B cell (primary cell): ENCODE measurements at regions not wholly inside any gene's neighbourhood (a gene's known extent, or its start where the extent isn't known, plus 50 kb on each side); places are given as distances from the start of the nearest gene placed in this dataset.
"Not testable (repeated sequence)": the region's sequence is repeated elsewhere in the genome, so short reads cannot be mapped to it uniquely, and the experiment has no call there.

Experiments used
- ATAC-seq: fragments of 200-7000 bp; cut with Tn5 transposase; one replicate; pipeline ENCODE4 v1.10.0; 2021; ENCODE audit warnings: low read depth, mild to moderate bottlenecking, moderate number of reproducible peaks, moderate library complexity
- CTCF ChIA-PET: fragments of 350-600 bp; sonication (Branson Sonifier 250); formaldehyde crosslinking; loops from one replicate; lab custom pipeline; 2021; ENCODE audit warnings: antibody characterized with exemption, inconsistent platforms; lab: Charles Lee
- POLR2A ChIA-PET: fragments of 350-600 bp; sonication (Branson Sonifier 250); formaldehyde crosslinking; loops from one replicate; lab custom pipeline; 2021; ENCODE audit warnings: antibody characterized with exemption; lab: Charles Lee
- DNase-seq: peaks from one replicate; pipeline ENCODE4 v3.0.0; 2013
- H2AFZ ChIP-seq: 2 replicates; pipeline ENCODE4 v1.6.1; 2012; ENCODE audit warnings: mild to moderate bottlenecking, low read depth, low read length; ENCODE audit not compliant: insufficient read depth, poor library complexity, severe bottlenecking
- H3K27ac ChIP-seq, 2 donors: 1 replicate in 1 of 2; 2 replicates in 1 of 2; pipeline ENCODE4 v1.5.1; 2012 to 2013; ENCODE audit warnings: low read length in 2 of 2, mild to moderate bottlenecking in 2 of 2, moderate library complexity in 1 of 2
- H3K27me3 ChIP-seq, 4 experiments: fragments of 200-600 bp in 1 of 4; sonication (generic) in 1 of 4; replicated peaks in 1 of 4; 1 replicate in 2 of 4; 2 replicates in 2 of 4; pipeline versions ENCODE4 v1.6.1 to v1.7.0; 2013 to 2016; ENCODE audit warnings: low read length in 3 of 4, mild to moderate bottlenecking in 2 of 4, mixed read lengths in 1 of 4, moderate library complexity in 1 of 4; ENCODE audit not compliant: insufficient read depth in 4 of 4, control insufficient read depth in 3 of 4; ENCODE audit errors: control extremely low read depth in 1 of 4
- H3K36me3 ChIP-seq, 2 experiments: replicated peaks in 1 of 2; 1 replicate in 1 of 2; 2 replicates in 1 of 2; pipeline versions ENCODE4 v1.6.1 to v1.7.1; 2013; ENCODE audit warnings: low read length in 1 of 2; ENCODE audit not compliant: insufficient read depth in 2 of 2, control insufficient read depth in 1 of 2; ENCODE audit errors: control extremely low read depth in 1 of 2, extremely low read depth in 1 of 2
- H3K4me1 ChIP-seq, 2 donors: fragments of 200-600 bp in 1 of 2; sonication (generic) in 1 of 2; 1 replicate in 1 of 2; 2 replicates in 1 of 2; pipeline versions ENCODE4 v1.5.1 to v1.6.1; 2013 to 2017; ENCODE audit warnings: low read length in 2 of 2; ENCODE audit not compliant: control insufficient read depth in 2 of 2, insufficient read depth in 2 of 2
- H3K4me2 ChIP-seq: replicated peaks from 2 replicates; pipeline ENCODE3; 2012; ENCODE audit warnings: mild to moderate bottlenecking, low read depth, low read length; ENCODE audit not compliant: poor library complexity, severe bottlenecking
- H3K4me3 ChIP-seq, 5 experiments: fragments of 200-600 bp in 1 of 5; sonication (generic) in 1 of 5; 1 replicate in 3 of 5; 2 replicates in 2 of 5; pipeline versions ENCODE4 v1.5.1 to v1.7.0; 2011 to 2016; ENCODE audit warnings: low read length in 4 of 5, mild to moderate bottlenecking in 4 of 5, low read depth in 2 of 5, control low read depth in 1 of 5, moderate library complexity in 1 of 5; ENCODE audit not compliant: insufficient read depth in 1 of 5; ENCODE audit errors: control extremely low read depth in 1 of 5, extremely low read depth in 1 of 5
- H3K79me2 ChIP-seq: fragments of 200-600 bp; sonication (generic); one replicate; pipeline ENCODE4 v1.6.0; 2016; ENCODE audit warnings: low read length; ENCODE audit not compliant: control insufficient read depth, insufficient read depth
- H3K9ac ChIP-seq: fragments of 200-600 bp; sonication (generic); 2 replicates; pipeline ENCODE4 v1.6.1; 2017; ENCODE audit warnings: mild to moderate bottlenecking, low read length, moderate library complexity
- H3K9me3 ChIP-seq, 3 donors: one replicate each; pipeline versions ENCODE4 v1.6.1 to v1.7.1; 2013; ENCODE audit warnings: low read length in 2 of 3; ENCODE audit not compliant: control insufficient read depth in 2 of 3, insufficient read depth in 1 of 3; ENCODE audit errors: control extremely low read depth in 1 of 3
- H4K20me1 ChIP-seq: 2 replicates; pipeline ENCODE4 v1.6.0; 2012; ENCODE audit warnings: mild to moderate bottlenecking, low read length; ENCODE audit not compliant: insufficient read depth, control insufficient read depth, poor library complexity, severe bottlenecking
- H3K27ac Mint-ChIP-seq: one replicate; pipeline ENCODE4 v1.8.0; 2021; ENCODE audit warnings: mixed read lengths
- H3K27me3 Mint-ChIP-seq: one replicate; pipeline ENCODE4 v1.8.0; 2021; ENCODE audit warnings: mixed read lengths
- H3K4me1 Mint-ChIP-seq: one replicate; pipeline ENCODE4 v1.8.0; 2021; ENCODE audit warnings: mixed read lengths
- H3K4me3 Mint-ChIP-seq: one replicate; pipeline ENCODE4 v1.8.0; 2021; ENCODE audit warnings: mixed read lengths
- H3K9me3 Mint-ChIP-seq: one replicate; pipeline ENCODE4 v1.8.0; 2022; ENCODE audit warnings: mixed read lengths; ENCODE audit not compliant: insufficient read depth
- EZH2 ChIP-seq: IDR thresholded peaks from 2 replicates; pipeline ENCODE4 v1.6.1; 2012; ENCODE audit warnings: borderline replicate concordance, low read depth, mild to moderate bottlenecking, moderate library complexity, low read length; ENCODE audit not compliant: insufficient read depth, poor library complexity, severe bottlenecking
- WGBS: methylation state at CpG from one replicate; pipeline ENCODE4 v1.1.5; 2013; ENCODE audit warnings: missing lambda C conversion rate; ENCODE audit not compliant: insufficient coverage; 5-methylcytosine and 5-hydroxymethylcytosine counted together
- intact Hi-C: fragments of 100-400 bp; cut with micrococcal nuclease; formaldehyde crosslinking; loops from one replicate; pipeline ENCODE4 v1.10.0; 2022
- TF ChIP-seq, protein P1 (sequence below): fragments of 200-600 bp; IDR thresholded peaks from one replicate; pipeline ENCODE4 v1.8.0; 2022; ENCODE audit warnings: antibody characterized with exemption, mild to moderate bottlenecking

DNA sequence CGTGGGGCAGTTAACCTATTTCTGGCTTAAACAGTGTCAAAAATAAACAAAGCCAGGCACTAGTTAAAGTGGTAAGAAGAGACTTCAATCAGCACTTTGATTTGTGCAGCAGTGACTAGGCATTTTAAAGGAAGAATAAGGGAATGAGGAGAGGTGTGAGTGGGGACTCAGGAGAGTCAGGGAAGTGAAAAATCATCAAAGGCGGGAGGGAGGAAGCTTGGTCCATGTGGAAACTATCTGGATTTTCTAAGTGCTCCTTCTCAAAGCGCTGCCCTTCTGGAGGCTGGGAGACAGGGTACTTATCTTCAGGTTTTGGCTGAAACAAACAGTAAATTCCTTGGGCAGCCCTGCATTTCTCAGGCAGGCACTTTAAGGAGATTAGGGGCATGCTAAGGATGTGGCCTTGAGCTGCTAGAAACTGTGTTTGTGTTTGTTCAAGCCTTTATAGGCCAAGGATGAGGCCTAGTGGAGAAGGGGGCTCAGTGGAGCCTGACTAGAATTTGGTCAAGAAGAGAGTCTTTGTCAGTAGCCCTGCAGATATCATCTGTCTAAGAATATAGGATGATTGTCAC lies 486.5 kb downstream of the SIPA1L2 start:
- H3K27me3 ChIP-seq: peaks cover 0 to 3% (median 0%) of the 10 kb centered on the region in 4 experiments
- H3K9me3 ChIP-seq: peaks cover 0 to 8% (median 5%) of the 10 kb centered on the region in 3 donors
- no peak for DNase-seq
- Mint-ChIP-seq H3K27ac (no peak overlapping the region), H3K27me3 (no peaks in the 10 kb centered on the region), H3K4me1 (no peaks in the 10 kb centered on the region), H3K4me3 (no peak overlapping the region), H3K9me3 (no peaks in the 10 kb centered on the region)
- CTCF ChIA-PET: no interaction called here
- WGBS: 87% methylated on average over 3 of the region's 3 CpGs
- no peak overlapping the region for H3K4me2 ChIP-seq
- no peak for ATAC-seq
- H3K79me2 ChIP-seq: no peaks in the 10 kb centered on the region
- no peak overlapping the region for H2AFZ ChIP-seq
- TF ChIP-seq, protein P1, sequence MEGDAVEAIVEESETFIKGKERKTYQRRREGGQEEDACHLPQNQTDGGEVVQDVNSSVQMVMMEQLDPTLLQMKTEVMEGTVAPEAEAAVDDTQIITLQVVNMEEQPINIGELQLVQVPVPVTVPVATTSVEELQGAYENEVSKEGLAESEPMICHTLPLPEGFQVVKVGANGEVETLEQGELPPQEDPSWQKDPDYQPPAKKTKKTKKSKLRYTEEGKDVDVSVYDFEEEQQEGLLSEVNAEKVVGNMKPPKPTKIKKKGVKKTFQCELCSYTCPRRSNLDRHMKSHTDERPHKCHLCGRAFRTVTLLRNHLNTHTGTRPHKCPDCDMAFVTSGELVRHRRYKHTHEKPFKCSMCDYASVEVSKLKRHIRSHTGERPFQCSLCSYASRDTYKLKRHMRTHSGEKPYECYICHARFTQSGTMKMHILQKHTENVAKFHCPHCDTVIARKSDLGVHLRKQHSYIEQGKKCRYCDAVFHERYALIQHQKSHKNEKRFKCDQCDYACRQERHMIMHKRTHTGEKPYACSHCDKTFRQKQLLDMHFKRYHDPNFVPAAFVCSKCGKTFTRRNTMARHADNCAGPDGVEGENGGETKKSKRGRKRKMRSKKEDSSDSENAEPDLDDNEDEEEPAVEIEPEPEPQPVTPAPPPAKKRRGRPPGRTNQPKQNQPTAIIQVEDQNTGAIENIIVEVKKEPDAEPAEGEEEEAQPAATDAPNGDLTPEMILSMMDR: no peak
- TF ChIP-seq EZH2: no peak
- no peak overlapping the region for H3K27ac ChIP-seq
- no peaks in the 10 kb centered on the region for H4K20me1 ChIP-seq
- H3K9ac ChIP-seq: no peak overlapping the region
- no peaks in the 10 kb centered on the region for H3K4me1 ChIP-seq
- H3K4me3 ChIP-seq: no peak overlapping the region
- POLR2A ChIA-PET: no interaction called here
- no peaks in the 10 kb centered on the region for H3K36me3 ChIP-seq
- intact Hi-C loops: no loop called here

DNA sequence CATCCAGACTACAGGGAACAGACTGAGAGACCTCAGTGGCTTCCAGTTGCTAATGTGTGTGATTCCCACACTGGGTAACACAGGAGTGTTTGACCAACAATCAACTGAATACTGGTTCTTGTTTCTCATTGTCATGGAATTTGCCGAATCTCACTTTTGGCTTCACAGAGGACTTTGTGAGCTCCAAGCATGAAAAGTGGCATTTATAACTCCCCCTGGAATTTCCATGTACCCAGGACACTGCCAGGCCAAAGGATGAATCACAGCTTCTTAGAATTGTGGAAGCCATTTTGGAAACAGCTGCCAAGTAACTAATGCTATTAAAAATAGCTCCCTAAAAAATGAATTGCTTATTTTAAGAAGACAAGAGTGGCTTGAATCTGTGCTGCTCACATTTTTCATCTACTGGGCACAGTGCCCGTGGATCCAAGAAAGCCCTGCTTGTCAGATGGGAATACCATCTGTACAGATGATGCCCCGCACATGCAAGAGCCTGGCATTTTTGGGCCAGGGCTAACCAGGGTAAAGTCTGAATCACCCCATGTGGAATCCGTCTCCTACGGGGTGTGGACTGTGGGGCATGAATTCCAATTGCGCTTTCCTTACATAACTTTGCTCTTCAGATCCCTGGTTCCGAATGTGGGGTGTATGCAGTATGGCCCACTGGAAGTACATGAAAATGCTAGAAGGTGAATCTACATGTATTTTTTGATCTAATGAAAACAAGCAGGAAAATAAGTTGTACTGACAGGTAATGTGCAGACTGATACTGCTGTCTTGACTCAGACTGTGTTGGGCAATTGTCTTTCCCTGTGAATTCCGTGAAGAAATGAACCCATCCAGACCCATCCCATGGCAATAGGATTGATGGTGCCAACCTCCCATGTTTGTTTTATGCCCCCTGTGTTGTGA lies 487.3 kb downstream of the SIPA1L2 start:
- no peak overlapping the region for H3K4me2 ChIP-seq
- peaks cover 0 to 8% (median 5%) of the 10 kb centered on the region in 3 donors for H3K9me3 ChIP-seq
- no peak overlapping the region for H3K4me3 ChIP-seq
- H3K4me3 Mint-ChIP-seq: no peak overlapping the region
- no peaks in the 10 kb centered on the region for H3K27me3 Mint-ChIP-seq
- intact Hi-C loops: no loop called here
- no peak overlapping the region for H2AFZ ChIP-seq
- H3K4me1 Mint-ChIP-seq: no peaks in the 10 kb centered on the region
- H3K36me3 ChIP-seq: no peaks in the 10 kb centered on the region
- ChIA-PET POLR2A (no interaction called here), CTCF (no interaction called here)
- no peak overlapping the region for H3K27ac ChIP-seq
- ATAC-seq (no peak), DNase-seq (no peak)
- no peak overlapping the region for H3K9ac ChIP-seq
- WGBS: 93% methylated on average over 4 of the region's 8 CpGs
- H4K20me1 ChIP-seq: no peaks in the 10 kb centered on the region
- TF ChIP-seq, protein P1: no peak
- no peak for TF ChIP-seq EZH2
- H3K79me2 ChIP-seq: no peaks in the 10 kb centered on the region
- H3K9me3 Mint-ChIP-seq: no peaks in the 10 kb centered on the region
- no peaks in the 10 kb centered on the region for H3K4me1 ChIP-seq
- H3K27me3 ChIP-seq: peaks cover 0 to 3% (median 0%) of the 10 kb centered on the region in 4 experiments
- no peak overlapping the region for H3K27ac Mint-ChIP-seq

DNA sequence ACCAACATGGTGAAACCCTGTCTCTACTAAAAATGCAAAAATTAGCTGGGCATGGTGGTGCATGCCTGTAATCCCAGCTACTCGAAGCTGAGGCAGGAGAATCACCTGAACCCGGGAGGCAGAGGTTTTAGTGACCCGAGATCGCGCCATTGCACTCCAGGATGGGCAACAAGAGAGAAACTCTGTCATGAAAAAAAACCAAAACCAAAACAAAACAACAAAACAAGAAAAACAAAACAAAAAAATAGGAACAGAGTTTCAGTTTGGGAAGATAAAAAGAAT lies 488.8 kb downstream of the SIPA1L2 start:
- DNase-seq, H3K27me3 ChIP-seq, H3K9me3 Mint-ChIP-seq, H4K20me1 ChIP-seq, H3K27me3 Mint-ChIP-seq, H3K27ac ChIP-seq, H3K27ac Mint-ChIP-seq, H2AFZ ChIP-seq, H3K4me2 ChIP-seq, H3K4me1 ChIP-seq, H3K9ac ChIP-seq, H3K79me2 ChIP-seq, H3K4me1 Mint-ChIP-seq, H3K4me3 Mint-ChIP-seq, POLR2A ChIA-PET, H3K4me3 ChIP-seq, CTCF ChIA-PET, ATAC-seq, H3K36me3 ChIP-seq, intact Hi-C loops, H3K9me3 ChIP-seq: not testable (repeated sequence)
- WGBS: 77% methylated on average over 2 of the region's 5 CpGs
